ENCODE measurements at regions not wholly inside any gene's neighbourhood (a gene's known extent, or its start where the extent isn't known, plus 50 kb on each side); places are given as distances from the start of the nearest gene placed in this dataset.
A peak's percentile ranks its signal among the peaks of the same experiment; 100 is the strongest.

- DNase-seq (ENCODE audit: low read depth, low spot score), result no peak
Observed at GRCh38 chr2:162965191-162965590, 126.6 kb upstream of the KCNH7 start.

- DNase-seq (ENCODE audit: low read depth, low spot score), result no peak
Observed at GRCh38 chr2:162964513-162964912, 125.9 kb upstream of the KCNH7 start.

GRCh38 chr2:162963156-162963555 lies 124.6 kb upstream of the KCNH7 start:
- no peak for DNase-seq (ENCODE audit: low read depth, low spot score)

GRCh38 chr2:162945785-162946184 lies 107.2 kb upstream of the KCNH7 start:
- DNase-seq (ENCODE audit: low read depth, low spot score), result no peak

GRCh38 chr2:162938387-162938786 lies 99.8 kb upstream of the KCNH7 start:
- DNase-seq (ENCODE audit: low read depth, low spot score), result no peak

GRCh38 chr2:162934191-162934590 lies 95.6 kb upstream of the KCNH7 start:
- no peak for DNase-seq (ENCODE audit: low read depth, low spot score)

GRCh38 chr2:162932416-162932815 lies 93.8 kb upstream of the KCNH7 start:
- no peak for DNase-seq (ENCODE audit: low read depth, low spot score)

- no peak for DNase-seq (ENCODE audit: low read depth, low spot score)
Observed at GRCh38 chr2:162929571-162929970, 91.0 kb upstream of the KCNH7 start.

- DNase-seq (ENCODE audit: low read depth, low spot score), result no peak
Observed at GRCh38 chr2:162928356-162928755, 89.8 kb upstream of the KCNH7 start.

GRCh38 chr2:162926907-162927306 lies 88.3 kb upstream of the KCNH7 start:
- DNase-seq (ENCODE audit: low read depth, low spot score), result no peak

GRCh38 chr2:162926501-162926900 lies 87.9 kb upstream of the KCNH7 start:
- no peak for DNase-seq (ENCODE audit: low read depth, low spot score)

- no peak for DNase-seq (ENCODE audit: low read depth, low spot score)
Observed at GRCh38 chr2:162925595-162925994, 87.0 kb upstream of the KCNH7 start.

- no peak for DNase-seq (ENCODE audit: low read depth, low spot score)
Observed at GRCh38 chr2:162919111-162919510, 80.5 kb upstream of the KCNH7 start.

GRCh38 chr2:162917626-162918025 lies 79.1 kb upstream of the KCNH7 start:
- no peak for DNase-seq (ENCODE audit: low read depth, low spot score)

- no peak for DNase-seq (ENCODE audit: low read depth, low spot score)
Observed at GRCh38 chr2:162916286-162916801, 77.8 kb upstream of the KCNH7 start.

GRCh38 chr2:162915858-162916257 lies 77.3 kb upstream of the KCNH7 start:
- DNase-seq (ENCODE audit: low read depth, low spot score), result no peak

GRCh38 chr2:162914161-162914560 lies 75.6 kb upstream of the KCNH7 start:
- no peak for DNase-seq (ENCODE audit: low read depth, low spot score)

- DNase-seq (ENCODE audit: low read depth, low spot score), result no peak
Observed at GRCh38 chr2:162912787-162913186, 74.2 kb upstream of the KCNH7 start.

- no peak for DNase-seq (ENCODE audit: low read depth, low spot score)
Observed at GRCh38 chr2:162908567-162908966, 70.0 kb upstream of the KCNH7 start.

GRCh38 chr2:162890690-162891311 lies 52.2 kb upstream of the KCNH7 start:
- DNase-seq (ENCODE audit: low read depth, low spot score), result peak; percentile 26

- DNase-seq (ENCODE audit: low read depth, low spot score), result no peak
Observed at GRCh38 chr2:162888652-162889051, 50.1 kb upstream of the KCNH7 start.

All from brain pericyte (primary cell).